Activated T-cell treated with anti-CD3 and anti-CD28 coated beads for 48 hours (primary cell): ENCODE measurements at regions not wholly inside any gene's neighbourhood (a gene's known extent, or its start where the extent isn't known, plus 50 kb on each side); places are given as distances from the start of the nearest gene placed in this dataset.

Experiments used
- DNase-seq: peaks from one replicate; pipeline ENCODE4 v3.0.0-alpha.2; 2020; ENCODE audit warnings: low read depth

DNA sequence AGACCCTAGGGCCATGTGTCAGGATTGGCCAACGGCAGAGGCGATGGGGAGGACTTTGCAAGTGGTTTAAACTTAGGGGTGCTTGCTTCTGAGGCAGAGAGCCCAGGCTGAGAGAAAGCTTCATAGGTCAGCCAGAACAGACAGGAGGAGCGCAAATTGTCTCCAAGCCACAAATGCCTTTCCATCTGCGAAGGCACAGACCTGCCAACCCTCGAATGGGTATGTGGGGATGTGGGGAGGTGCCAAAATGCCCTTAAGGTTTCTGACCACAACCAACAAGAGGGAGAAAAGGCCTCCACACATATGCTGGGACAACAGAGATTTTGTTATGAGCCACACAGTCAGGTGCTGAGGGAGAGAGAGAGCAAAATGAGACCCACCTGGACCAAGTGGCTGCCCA lies 283.6 kb downstream of the CYP26B1 start:
- DNase-seq, result no peak

DNA sequence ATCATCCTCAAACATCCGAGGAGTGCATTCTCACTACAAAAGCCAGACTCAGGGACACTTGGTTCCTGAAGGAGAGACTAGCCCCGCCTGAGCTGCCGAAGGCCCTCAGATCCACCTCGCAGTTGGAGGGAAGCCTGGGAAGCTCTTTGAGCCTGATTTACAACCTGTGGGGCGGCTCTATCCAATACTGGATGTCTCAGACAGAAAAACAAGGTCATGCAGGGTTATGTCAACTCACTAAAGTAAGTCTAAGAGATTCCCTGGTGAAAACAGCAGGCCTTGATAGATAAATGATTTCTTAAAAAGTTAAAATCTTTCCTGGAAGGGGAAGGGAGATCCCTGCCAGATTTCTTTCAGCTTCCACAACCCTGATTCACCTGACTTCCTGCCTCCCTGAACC lies 284.3 kb downstream of the CYP26B1 start:
- DNase-seq, result no peak

DNA sequence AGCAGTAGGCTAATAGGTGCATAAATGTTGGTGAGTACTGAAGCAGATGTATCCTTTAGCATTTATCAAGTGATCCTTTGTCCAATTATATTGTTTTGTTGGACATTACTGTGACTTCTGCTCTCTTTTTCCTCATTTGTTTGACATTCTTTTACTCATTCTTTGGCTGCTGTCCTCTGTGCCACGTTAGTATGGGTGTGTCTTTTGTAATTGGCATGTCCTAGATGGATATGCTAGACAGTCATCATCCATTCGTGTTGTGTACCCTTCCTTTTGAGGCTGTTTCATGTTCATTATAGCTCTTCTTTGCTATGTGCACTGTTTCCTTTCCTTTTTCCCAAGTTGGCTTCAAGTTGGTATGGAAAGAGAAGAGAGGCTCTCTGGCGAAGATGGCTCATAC lies 284.7 kb downstream of the CYP26B1 start:
- no peak for DNase-seq

- no peak for DNase-seq
Observed at GRCh38 chr2:71861186-71862160, 286.2 kb downstream of the CYP26B1 start.

DNA sequence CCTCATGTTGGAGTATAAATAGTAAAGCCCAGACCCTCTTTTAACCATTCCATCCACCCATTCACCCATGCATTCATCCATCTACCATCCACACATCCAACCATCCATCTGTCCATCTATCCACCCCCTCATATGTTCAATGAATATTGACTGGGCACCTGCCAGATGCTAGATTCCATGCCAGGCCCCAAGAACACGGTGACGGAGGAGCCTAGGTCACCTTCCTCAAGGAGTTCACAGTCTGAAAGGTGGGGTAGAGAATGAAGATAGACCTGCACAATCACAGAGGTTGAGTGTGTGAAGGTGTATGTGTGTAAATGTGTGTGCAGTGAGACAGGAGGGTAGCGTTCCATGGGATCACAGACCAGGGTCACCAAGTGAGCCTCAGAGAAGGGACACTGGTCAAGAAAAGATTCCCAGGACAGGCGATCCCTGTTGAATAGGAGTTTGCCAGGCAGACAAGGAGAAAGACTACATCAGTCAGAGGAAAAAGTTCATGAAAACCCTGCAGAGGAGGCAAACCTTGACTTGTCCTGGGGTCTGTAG lies 287.2 kb downstream of the CYP26B1 start:
- DNase-seq, result no peak

DNA sequence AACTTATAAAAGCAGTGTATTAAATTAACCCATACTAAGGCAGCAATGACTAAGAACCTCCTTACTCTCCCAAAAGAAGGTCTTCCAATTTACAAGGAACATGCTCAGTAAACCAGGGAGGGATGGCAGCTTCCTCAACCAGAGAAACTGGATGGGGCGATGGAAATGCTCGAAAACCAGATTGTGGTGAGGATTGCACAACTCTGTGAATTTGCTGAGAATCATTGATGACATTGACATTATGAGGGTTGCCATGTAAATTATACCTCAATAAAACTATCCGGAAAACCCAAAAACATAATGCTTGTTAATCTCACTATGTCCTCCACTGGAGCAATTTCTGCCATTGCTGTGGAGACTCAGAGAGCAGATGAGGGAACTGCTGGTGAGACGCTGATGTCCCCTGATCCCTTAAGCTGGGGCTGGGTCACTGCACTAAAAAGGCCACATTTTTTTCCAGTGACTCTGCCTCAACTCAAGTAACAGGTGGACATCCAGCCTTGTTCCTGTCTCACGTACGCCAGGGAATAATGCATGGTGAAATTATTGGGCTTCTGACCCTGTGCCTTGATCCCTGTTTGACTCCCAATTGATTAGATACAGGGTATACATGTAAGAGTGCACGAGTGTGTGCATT lies 288.3 kb downstream of the CYP26B1 start:
- no peak for DNase-seq

- no peak for DNase-seq
Observed at GRCh38 chr2:71858071-71858470, 289.6 kb downstream of the CYP26B1 start.

- DNase-seq, result no peak
Observed at GRCh38 chr2:71857636-71858035, 290.0 kb downstream of the CYP26B1 start.

GRCh38 chr2:71856773-71857525 lies 290.7 kb downstream of the CYP26B1 start:
- no peak for DNase-seq

DNA sequence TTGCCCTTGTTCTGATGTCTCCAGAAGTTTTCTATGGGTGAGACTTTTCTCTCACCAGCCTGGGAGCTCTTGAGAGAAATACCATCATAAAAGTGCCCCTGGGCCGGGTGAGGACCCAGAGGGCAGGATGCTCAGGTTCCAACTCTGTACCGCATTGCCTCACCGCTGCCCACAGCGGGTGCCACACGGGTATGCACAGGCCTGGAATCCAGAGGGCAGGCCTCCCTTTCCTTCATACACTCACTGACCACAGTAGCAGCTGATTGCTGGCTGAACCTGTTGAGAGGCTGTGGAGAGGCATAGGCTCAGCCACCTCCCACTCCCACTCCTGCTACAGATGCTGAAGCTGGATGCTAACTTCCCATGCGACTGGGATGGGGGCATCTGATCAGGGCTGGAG lies 293.8 kb downstream of the CYP26B1 start:
- no peak for DNase-seq

- DNase-seq, result no peak
Observed at GRCh38 chr2:71852141-71852711, 295.4 kb downstream of the CYP26B1 start.

GRCh38 chr2:71851094-71851750 lies 296.4 kb downstream of the CYP26B1 start:
- no peak for DNase-seq

DNA sequence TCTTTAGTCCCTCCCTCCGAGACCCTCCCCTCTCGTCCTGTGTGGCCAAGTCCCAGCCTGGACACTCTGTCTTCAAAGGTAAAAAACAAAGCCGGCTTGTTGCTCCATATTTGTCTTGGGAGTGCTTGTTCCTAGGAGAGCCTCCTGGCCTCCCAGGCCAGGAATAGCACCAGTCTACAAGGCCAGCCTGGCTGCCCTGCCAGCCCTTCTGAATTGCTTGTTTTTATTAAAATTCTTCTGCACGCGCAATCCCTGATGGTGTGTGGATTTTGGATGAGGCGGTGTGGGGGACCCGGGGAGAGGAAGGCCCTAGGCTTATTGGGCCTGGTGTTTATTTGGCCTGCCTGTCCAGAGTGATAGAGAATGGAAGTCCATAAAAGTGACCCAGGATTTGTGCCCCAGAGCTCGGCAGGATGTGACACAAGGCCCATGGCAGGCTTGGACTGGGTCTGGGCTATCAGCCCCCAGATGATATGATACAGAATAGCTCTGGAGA lies 297.3 kb downstream of the CYP26B1 start:
- no peak for DNase-seq

- no peak for DNase-seq
Observed at GRCh38 chr2:71849607-71850305, 297.9 kb downstream of the CYP26B1 start.

DNA sequence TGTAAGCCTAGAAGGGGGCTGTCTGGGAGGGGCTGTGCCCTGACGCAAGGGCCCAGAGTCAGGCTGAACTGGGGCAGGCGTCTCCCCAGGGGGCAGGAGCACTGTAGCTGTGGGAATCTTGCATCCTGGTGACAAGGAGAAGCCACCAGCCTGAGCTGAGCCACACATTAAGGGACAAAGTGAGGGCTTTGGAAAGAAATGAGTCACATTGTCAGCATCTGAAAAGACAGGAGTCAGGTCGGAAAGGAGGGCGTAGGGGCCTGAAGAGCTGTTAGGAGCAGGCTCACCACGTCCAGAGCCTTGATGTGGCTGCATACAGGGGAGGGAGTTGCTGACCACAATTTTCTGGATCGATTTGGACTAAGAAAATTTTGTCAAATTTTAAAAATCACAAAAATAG lies 298.6 kb downstream of the CYP26B1 start:
- DNase-seq, result no peak

- DNase-seq, result no peak
Observed at GRCh38 chr2:71846669-71847291, 300.9 kb downstream of the CYP26B1 start.

DNA sequence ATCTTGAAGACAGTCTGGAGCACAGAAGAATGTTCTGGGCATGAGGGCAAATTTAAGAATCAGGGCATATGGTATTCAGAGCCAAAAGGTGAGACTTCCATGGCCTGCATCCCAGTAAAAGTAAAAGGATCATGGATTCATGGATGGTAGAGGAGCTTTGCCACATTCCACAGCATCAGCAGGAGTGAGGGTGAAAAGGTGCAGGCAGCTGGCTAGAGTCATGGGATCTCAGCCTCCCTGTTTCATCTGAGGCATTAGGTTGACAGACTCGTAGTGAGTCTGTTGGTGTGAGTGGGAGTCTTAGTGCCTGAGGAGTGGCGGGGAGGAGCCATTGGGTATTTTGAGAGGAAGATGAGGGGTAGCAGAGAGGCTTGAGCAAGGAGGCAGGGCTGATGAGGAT lies 301.6 kb downstream of the CYP26B1 start:
- no peak for DNase-seq

GRCh38 chr2:71844967-71845366 lies 302.7 kb downstream of the CYP26B1 start:
- DNase-seq, result no peak

GRCh38 chr2:71843391-71843850 lies 304.2 kb downstream of the CYP26B1 start:
- no peak for DNase-seq

DNA sequence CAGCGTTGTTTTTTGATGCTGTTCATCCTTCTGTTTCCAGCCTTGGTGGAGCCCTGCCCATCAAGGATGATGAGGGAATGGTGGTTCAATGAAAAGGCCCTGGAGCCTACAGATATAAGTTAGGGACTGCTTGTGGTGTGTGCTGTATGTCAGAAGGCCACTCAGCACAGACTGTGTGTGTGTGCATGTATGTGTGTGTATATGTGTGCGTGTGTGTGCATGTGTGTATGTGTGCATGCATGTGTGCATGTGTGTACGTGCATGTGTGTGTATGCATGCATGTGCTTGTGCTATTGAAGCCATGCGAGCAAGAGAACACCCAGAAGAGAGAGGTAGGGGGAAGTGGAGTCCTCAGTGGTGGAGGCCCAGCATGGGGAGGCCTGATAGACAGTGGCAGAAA lies 304.9 kb downstream of the CYP26B1 start:
- no peak for DNase-seq
